ENCODE measurements at regions not wholly inside any gene's neighbourhood (a gene's known extent, or its start where the extent isn't known, plus 50 kb on each side); places are given as distances from the start of the nearest gene placed in this dataset.

DNA sequence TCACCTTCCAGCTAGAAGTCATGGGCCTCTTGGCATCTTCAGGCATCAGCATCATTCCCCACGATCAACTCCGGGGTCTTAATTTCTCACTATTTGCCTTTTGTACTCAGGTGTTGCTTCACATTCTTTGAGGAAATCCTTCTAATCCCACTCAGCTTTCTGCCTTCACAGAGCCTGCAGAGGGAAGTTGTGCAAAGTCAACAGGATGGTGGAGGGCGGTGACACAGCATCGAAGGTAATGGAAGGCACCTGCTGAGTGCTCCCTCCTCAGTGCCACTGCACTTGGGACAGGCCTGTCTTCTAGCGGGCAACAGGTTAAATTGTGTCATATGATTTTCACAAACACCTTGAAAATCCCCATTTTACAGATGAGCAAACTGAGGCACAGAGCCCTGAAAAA, 164.0 kb downstream of the EN1 start:
- H3K27me3 ChIP-seq = no peaks in the 10 kb centered on the region
- DNase-seq (ENCODE audit: low read depth in 1 of 2, low spot score in 1 of 2) = no peak
- H3K4me1 ChIP-seq (ENCODE audit: low read depth) = no peaks in the 10 kb centered on the region
- no peak overlapping the region for H3K4me3 ChIP-seq
- H3K27ac ChIP-seq = no peak overlapping the region
- TF ChIP-seq, protein P1, sequence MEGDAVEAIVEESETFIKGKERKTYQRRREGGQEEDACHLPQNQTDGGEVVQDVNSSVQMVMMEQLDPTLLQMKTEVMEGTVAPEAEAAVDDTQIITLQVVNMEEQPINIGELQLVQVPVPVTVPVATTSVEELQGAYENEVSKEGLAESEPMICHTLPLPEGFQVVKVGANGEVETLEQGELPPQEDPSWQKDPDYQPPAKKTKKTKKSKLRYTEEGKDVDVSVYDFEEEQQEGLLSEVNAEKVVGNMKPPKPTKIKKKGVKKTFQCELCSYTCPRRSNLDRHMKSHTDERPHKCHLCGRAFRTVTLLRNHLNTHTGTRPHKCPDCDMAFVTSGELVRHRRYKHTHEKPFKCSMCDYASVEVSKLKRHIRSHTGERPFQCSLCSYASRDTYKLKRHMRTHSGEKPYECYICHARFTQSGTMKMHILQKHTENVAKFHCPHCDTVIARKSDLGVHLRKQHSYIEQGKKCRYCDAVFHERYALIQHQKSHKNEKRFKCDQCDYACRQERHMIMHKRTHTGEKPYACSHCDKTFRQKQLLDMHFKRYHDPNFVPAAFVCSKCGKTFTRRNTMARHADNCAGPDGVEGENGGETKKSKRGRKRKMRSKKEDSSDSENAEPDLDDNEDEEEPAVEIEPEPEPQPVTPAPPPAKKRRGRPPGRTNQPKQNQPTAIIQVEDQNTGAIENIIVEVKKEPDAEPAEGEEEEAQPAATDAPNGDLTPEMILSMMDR (IDR thresholded peaks at IDR 0.05; ENCODE audit: low read depth, low read length) = no peak
- H3K36me3 ChIP-seq = no peaks in the 10 kb centered on the region
- no peaks in the 10 kb centered on the region for H3K9me3 ChIP-seq (ENCODE audit: low read depth)

DNA sequence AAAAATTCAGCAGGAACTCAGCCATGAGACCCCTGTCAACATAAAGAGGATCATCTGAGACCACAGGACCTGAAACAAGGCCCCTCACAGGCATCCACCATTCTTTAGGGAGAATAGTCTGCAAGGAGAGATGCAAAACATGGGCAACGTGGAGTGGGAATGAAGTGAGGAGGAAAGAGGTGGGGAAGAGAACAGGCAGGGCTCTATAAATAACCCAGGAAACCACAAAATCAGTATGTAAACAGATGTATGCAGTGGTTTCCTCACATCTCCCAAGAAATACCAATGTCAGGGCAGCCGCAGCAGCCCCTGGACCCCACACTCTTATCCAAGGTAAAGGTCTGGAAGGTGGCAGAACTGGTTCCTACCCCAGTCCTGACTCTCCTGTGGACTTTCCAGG, 168.5 kb downstream of the EN1 start:
- no peaks in the 10 kb centered on the region for H3K9me3 ChIP-seq (ENCODE audit: low read depth)
- no peak for DNase-seq (ENCODE audit: low read depth in 1 of 2, low spot score in 1 of 2)
- H3K36me3 ChIP-seq = no peaks in the 10 kb centered on the region
- H3K4me1 ChIP-seq (ENCODE audit: low read depth) = no peaks in the 10 kb centered on the region
- no peak overlapping the region for H3K27ac ChIP-seq
- no peak overlapping the region for H3K4me3 ChIP-seq
- no peaks in the 10 kb centered on the region for H3K27me3 ChIP-seq
- TF ChIP-seq, protein P1 (IDR thresholded peaks at IDR 0.05; ENCODE audit: low read depth, low read length) = no peak

DNA sequence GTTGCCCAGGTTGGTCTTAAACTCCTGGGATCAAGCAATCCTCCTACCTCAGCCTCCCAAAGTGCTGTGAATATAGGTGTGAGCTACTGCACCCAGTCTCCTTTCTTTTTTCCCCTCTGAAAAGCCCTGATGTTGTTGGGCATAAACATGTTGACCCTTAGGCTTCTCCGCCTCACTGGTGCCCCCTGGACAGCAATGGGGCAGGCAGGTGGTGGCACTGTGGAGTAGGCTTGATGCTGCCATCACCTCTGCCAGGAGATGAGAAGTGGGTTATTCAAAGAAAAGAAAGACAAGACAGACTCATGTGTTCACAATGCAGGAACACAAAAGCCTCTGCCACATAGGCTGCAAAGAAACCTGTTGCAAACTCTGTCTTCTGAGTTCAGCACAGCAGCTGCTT, 169.9 kb downstream of the EN1 start:
- TF ChIP-seq, protein P1 (IDR thresholded peaks at IDR 0.05; ENCODE audit: low read depth, low read length) = no peak
- no peak overlapping the region for H3K27ac ChIP-seq
- no peaks in the 10 kb centered on the region for H3K4me1 ChIP-seq (ENCODE audit: low read depth)
- H3K27me3 ChIP-seq = no peaks in the 10 kb centered on the region
- H3K36me3 ChIP-seq = no peaks in the 10 kb centered on the region
- no peak overlapping the region for H3K4me3 ChIP-seq
- no peaks in the 10 kb centered on the region for H3K9me3 ChIP-seq (ENCODE audit: low read depth)
- DNase-seq (ENCODE audit: low read depth in 1 of 2, low spot score in 1 of 2) = no peak

DNA sequence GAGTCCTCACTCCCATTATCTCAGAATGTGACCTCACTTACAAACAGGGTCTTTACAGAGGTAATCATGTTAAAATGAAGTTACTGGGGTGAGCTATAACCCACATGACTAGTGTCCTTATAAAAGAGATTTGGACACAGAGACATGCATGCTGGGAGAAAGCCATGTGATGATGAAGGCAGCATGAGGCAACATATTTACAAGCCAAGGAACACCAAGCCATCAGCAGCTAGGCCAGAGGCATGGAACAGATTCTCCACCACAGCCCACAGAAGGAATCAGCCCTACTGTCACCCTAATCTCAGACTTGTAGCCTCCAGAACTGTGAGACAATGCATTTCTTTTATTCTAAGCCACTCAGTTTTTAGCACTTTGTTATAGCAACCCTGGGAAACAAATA, 171.9 kb downstream of the EN1 start:
- TF ChIP-seq, protein P1 (IDR thresholded peaks at IDR 0.05; ENCODE audit: low read depth, low read length) = no peak
- no peaks in the 10 kb centered on the region for H3K4me1 ChIP-seq (ENCODE audit: low read depth)
- no peak for DNase-seq (ENCODE audit: low read depth in 1 of 2, low spot score in 1 of 2)
- no peaks in the 10 kb centered on the region for H3K27me3 ChIP-seq
- H3K9me3 ChIP-seq (ENCODE audit: low read depth) = no peaks in the 10 kb centered on the region
- no peaks in the 10 kb centered on the region for H3K36me3 ChIP-seq
- H3K27ac ChIP-seq = no peak overlapping the region
- no peak overlapping the region for H3K4me3 ChIP-seq

DNA sequence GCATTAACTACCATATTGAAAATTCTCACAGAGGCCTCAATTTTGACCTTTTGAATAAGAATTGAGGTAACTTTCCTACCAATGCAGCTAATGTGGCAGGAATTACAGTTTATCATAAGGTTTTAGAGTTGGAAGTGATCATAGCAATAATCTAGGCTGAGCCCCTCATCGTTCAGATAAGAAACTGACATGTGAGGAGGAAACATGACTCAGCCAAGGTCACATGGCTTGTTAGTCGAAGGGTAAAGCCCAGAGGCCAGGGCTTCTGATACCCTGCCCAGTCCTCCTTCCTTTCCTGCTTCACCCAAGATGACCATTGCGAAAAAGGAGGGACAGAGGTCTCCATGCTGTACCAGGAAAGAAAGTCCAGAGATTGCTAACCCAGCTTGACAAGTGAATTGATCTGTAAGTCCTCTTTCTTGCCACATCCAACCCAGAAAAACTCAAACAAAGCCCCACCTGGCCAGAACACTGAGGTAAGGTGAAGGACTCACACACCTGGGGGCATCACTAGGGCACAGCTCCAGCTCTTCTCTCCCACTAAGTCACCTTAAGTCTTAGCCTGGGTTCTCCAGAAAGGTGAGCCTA, 174.8 kb downstream of the EN1 start:
- peak in 1 of 2 donors; percentile 46 for DNase-seq (ENCODE audit: low read depth in 1 of 2, low spot score in 1 of 2)
- no peak overlapping the region for H3K27ac ChIP-seq
- no peaks in the 10 kb centered on the region for H3K4me1 ChIP-seq (ENCODE audit: low read depth)
- no peak overlapping the region for H3K4me3 ChIP-seq
- TF ChIP-seq, protein P1 (IDR thresholded peaks at IDR 0.05; ENCODE audit: low read depth, low read length) = no peak
- no peaks in the 10 kb centered on the region for H3K36me3 ChIP-seq
- no peaks in the 10 kb centered on the region for H3K27me3 ChIP-seq
- H3K9me3 ChIP-seq (ENCODE audit: low read depth) = no peaks in the 10 kb centered on the region
